NT2/D1 (cell line): ENCODE measurements at regions not wholly inside any gene's neighbourhood (a gene's known extent, or its start where the extent isn't known, plus 50 kb on each side); places are given as distances from the start of the nearest gene placed in this dataset.

Experiments
- DNase-seq: peaks from one replicate; pipeline ENCODE4 v3.0.0-alpha.2; 2011; ENCODE audit warnings: low read depth, low spot score
- H3K27me3 ChIP-seq: 2 replicates; pipeline ENCODE4 v1.6.0; 2011; ENCODE audit warnings: mild to moderate bottlenecking; ENCODE audit not compliant: insufficient read length, insufficient read depth
- H3K36me3 ChIP-seq: 2 replicates; pipeline ENCODE4 v1.6.1; 2011; ENCODE audit warnings: mild to moderate bottlenecking, low read length, mixed read lengths; ENCODE audit not compliant: insufficient read depth, insufficient read length
- H3K4me1 ChIP-seq: 2 replicates; pipeline ENCODE4 v1.5.1; 2011; ENCODE audit not compliant: insufficient read depth, insufficient read length
- H3K4me3 ChIP-seq: 2 replicates; pipeline ENCODE4 v1.5.1; 2011; ENCODE audit warnings: low read depth; ENCODE audit not compliant: insufficient read length
- H3K9ac ChIP-seq: 2 replicates; pipeline ENCODE4 v1.6.0; 2011; ENCODE audit warnings: low read depth; ENCODE audit not compliant: insufficient read length
- H3K9me3 ChIP-seq: 2 replicates; pipeline ENCODE4 v1.5.1; 2011; ENCODE audit warnings: mild to moderate bottlenecking, low read length; ENCODE audit not compliant: insufficient read depth
- SUZ12 ChIP-seq: IDR thresholded peaks from 2 replicates; pipeline ENCODE4 v1.6.1; 2011; ENCODE audit not compliant: insufficient read length, insufficient read depth; ENCODE audit errors: extremely low read depth
- YY1 ChIP-seq: IDR thresholded peaks from 2 replicates; pipeline ENCODE4 v1.6.1; 2011; ENCODE audit not compliant: insufficient read length, insufficient read depth
- ZNF274 ChIP-seq: IDR thresholded peaks from 2 replicates; pipeline ENCODE4 v1.6.1; 2011; ENCODE audit warnings: mild to moderate bottlenecking, low read depth, low read length

DNA sequence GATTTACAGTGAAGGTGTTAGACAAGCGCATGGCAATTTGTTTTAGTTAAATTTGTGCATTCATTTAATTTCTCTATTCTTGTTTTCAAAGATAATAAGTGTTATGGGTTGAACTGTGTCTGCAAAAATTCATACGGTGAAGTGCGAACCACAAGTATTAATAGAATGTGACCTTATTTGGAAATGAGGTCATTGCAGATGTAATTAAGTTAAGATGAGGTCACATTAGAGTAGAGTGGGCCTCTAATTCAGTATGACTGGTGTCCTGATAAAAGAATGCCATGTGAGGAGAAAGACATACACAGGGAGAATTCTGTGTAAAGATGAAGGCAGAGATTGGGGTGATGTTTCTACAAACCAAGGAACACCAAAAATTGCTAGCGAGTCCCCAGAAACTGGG lies 158.8 kb upstream of the SEMA3E start:
- Histone ChIP-seq H3K36me3 (no peaks in the 10 kb centered on the region), H3K9me3 (no peaks in the 10 kb centered on the region), H3K4me1 (no peaks in the 10 kb centered on the region), H3K9ac (no peak overlapping the region), H3K4me3 (no peak overlapping the region), H3K27me3 (no peaks in the 10 kb centered on the region)
- TF ChIP-seq YY1 (no peak), ZNF274 (no peak), SUZ12 (no peak)
- DNase-seq, result no peak

DNA sequence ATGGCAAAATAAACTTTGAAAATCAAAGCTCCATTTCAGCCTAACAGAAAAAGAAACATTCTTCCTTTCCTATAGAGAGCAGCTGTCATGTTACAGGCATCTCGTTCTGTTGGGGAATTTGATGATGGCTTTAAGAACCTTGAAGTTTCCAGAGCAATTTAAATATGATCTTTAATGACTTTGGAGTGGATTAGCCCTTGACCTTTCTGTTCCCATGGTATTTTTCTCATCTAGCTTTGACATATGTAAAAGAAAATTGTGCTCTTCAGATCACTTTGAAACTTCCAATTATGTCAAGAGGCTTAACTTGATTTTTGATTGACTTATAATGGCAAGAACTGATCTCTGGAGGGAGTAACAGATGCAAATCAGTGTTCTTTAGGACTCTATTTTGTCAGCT lies 157.6 kb upstream of the SEMA3E start:
- H3K9ac ChIP-seq, result no peak overlapping the region
- DNase-seq, result no peak
- TF ChIP-seq YY1 (no peak), ZNF274 (no peak), SUZ12 (no peak)
- no peaks in the 10 kb centered on the region for H3K27me3 ChIP-seq
- no peaks in the 10 kb centered on the region for H3K4me1 ChIP-seq
- H3K4me3 ChIP-seq, result no peak overlapping the region
- H3K36me3 ChIP-seq, result no peaks in the 10 kb centered on the region
- no peaks in the 10 kb centered on the region for H3K9me3 ChIP-seq

DNA sequence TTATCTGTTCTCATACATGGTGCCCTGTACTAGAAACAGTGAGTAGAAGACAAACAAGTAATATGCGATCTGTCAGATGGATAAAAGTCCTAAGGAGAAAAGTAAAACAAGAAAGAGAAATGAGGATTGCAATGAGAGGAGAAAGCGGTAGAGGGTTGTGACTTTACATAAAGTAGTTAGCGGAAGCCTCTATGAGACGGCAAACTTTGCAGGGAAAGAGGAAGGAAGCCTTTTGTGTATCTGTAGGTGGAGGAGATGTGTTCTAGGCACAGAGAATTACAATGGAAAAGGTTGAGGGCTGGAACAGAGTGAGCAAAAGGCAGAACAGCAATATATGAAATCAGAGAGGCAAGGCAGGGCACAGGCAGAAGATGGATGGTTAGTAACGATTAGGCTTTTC lies 150.4 kb upstream of the SEMA3E start:
- H3K4me3 ChIP-seq, result no peak overlapping the region
- H3K36me3 ChIP-seq, result no peaks in the 10 kb centered on the region
- no peak overlapping the region for H3K9ac ChIP-seq
- no peaks in the 10 kb centered on the region for H3K9me3 ChIP-seq
- no peaks in the 10 kb centered on the region for H3K4me1 ChIP-seq
- no peak for TF ChIP-seq YY1
- no peak for TF ChIP-seq SUZ12
- no peak for TF ChIP-seq ZNF274
- DNase-seq, result no peak
- H3K27me3 ChIP-seq, result no peaks in the 10 kb centered on the region

DNA sequence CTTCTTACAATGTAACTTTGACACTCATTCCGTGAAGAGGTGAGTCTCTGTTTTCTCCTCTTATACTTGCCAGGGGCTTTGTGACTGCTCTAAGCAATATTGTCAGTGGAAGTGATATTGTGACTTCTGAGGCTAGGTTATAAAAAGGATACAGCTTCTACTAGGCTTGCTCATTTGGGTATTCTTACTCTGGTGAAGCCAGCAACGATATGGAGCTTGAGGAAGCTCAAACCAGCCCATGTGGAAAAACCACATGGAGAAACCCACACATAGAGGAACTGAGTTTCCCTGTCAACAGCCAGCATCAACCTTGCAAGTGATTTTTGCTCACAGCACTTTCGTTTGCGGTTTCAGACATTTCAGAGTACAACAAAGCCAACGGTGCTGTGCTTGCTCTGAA lies 149.6 kb upstream of the SEMA3E start:
- Histone ChIP-seq H3K36me3 (no peaks in the 10 kb centered on the region), H3K27me3 (no peaks in the 10 kb centered on the region), H3K9ac (no peak overlapping the region), H3K4me1 (no peaks in the 10 kb centered on the region), H3K9me3 (no peaks in the 10 kb centered on the region), H3K4me3 (no peak overlapping the region)
- DNase-seq, result no peak
- no peak for TF ChIP-seq YY1
- no peak for TF ChIP-seq SUZ12
- TF ChIP-seq ZNF274, result no peak

DNA sequence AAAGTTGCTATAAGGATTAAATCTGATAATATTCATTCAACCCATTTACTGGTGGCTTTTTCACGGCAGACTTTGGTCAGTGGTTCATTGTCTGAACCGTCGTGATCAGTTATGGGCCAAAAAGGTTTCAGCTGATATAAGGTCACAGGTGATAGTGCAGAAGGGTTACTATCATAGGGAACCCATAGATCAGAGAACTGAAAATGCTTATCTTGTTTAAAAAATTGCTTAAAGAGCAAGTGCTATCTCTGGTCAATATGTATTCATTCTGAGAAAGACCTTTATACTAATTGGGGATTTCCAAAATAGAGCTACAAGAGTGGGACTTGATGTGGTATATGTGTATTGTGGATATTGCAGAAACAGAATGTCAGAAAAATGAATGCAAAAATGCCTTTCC lies 147.8 kb upstream of the SEMA3E start:
- Histone ChIP-seq H3K4me1 (no peaks in the 10 kb centered on the region), H3K36me3 (no peaks in the 10 kb centered on the region), H3K9ac (no peak overlapping the region), H3K9me3 (no peaks in the 10 kb centered on the region), H3K27me3 (no peaks in the 10 kb centered on the region), H3K4me3 (no peak overlapping the region)
- no peak for DNase-seq
- TF ChIP-seq ZNF274 (no peak), YY1 (no peak), SUZ12 (no peak)

DNA sequence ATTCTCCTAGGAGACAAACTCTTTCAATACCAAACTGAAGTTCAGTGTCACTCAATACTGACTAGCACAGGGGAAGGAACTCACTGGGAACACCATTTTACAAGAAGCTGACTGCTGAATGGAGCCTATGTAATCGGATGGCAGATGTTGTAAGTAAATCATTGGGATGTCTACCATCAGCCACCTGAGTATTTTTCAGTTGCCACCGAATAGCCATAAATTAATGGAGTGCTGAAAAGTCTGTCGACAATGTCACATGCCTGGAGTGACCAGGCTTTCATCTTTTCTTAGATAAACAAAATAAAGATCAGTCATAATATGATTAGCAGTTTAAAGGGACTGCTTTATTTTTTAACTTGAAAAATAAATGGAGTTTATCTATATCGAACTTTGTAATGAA lies 145.9 kb upstream of the SEMA3E start:
- H3K27me3 ChIP-seq, result no peaks in the 10 kb centered on the region
- H3K36me3 ChIP-seq, result no peaks in the 10 kb centered on the region
- H3K4me1 ChIP-seq, result no peaks in the 10 kb centered on the region
- no peaks in the 10 kb centered on the region for H3K9me3 ChIP-seq
- TF ChIP-seq ZNF274 (no peak), SUZ12 (no peak), YY1 (no peak)
- no peak overlapping the region for H3K4me3 ChIP-seq
- no peak overlapping the region for H3K9ac ChIP-seq
- DNase-seq, result no peak

DNA sequence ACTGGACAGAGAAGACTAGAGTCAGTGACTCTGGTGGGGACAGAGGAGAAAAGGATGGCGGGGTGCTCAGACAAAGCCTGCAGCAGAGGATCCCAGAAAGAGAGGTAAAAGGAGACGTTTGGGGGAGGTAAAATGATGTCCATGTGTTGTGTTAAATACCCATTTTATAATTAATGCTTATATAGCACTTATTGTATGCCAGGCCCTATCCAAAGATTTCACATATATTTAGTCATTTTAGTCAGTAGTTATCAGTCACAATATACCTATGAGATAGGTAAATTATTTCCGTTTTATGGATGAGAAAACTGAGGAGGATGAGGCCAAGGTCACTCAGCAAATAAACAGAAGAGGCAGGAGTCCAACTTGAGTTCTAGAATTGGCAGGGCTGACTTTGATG lies 144.6 kb upstream of the SEMA3E start:
- Histone ChIP-seq H3K36me3 (no peaks in the 10 kb centered on the region), H3K4me1 (no peaks in the 10 kb centered on the region), H3K9ac (no peak overlapping the region), H3K4me3 (no peak overlapping the region), H3K9me3 (no peaks in the 10 kb centered on the region), H3K27me3 (no peaks in the 10 kb centered on the region)
- TF ChIP-seq SUZ12, result no peak
- no peak for TF ChIP-seq YY1
- no peak for TF ChIP-seq ZNF274
- DNase-seq, result no peak

DNA sequence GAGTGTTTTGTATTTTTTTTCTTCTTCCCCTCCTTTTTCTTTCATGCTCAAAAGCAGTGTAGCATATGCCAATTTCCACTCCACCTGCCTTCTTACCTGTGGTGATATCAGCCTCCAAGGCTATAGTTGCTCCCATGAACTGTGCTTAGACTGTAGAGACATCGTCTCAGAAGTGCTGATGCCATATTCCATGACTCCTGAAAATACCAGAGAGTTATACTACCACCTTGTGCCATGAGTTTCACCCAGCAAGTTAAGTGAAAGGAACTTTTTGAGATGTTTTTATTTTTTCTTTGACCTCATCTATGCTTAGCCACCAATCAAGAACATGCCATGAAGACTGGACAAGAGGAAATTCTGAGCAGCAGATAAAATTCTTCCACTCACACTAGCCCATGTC lies 142.8 kb upstream of the SEMA3E start:
- Histone ChIP-seq H3K4me1 (no peaks in the 10 kb centered on the region), H3K27me3 (no peaks in the 10 kb centered on the region), H3K9me3 (no peaks in the 10 kb centered on the region), H3K9ac (no peak overlapping the region), H3K4me3 (no peak overlapping the region), H3K36me3 (no peaks in the 10 kb centered on the region)
- no peak for DNase-seq
- TF ChIP-seq YY1 (no peak), ZNF274 (no peak), SUZ12 (no peak)
